ENCODE measurements at regions not wholly inside any gene's neighbourhood (a gene's known extent, or its start where the extent isn't known, plus 50 kb on each side); places are given as distances from the start of the nearest gene placed in this dataset.

GRCh38 chr11:70811483-70811882 lies 413.2 kb downstream of the CTTN start:
- no peaks in the 10 kb centered on the region for H3K36me3 ChIP-seq (ENCODE audit: insufficient read depth, low read length, poor library complexity, severe bottlenecking)
- ChIA-PET CTCF (no interaction called here), POLR2A (ENCODE audit: low non-redundant PET) (no interaction called here)
- intact Hi-C loops (cut with micrococcal nuclease; ENCODE audit: unreplicated experiment): no loop called here
- no peak for TF ChIP-seq CTCF (conservative IDR thresholded peaks at IDR 0.05; ENCODE audit: low read depth, low read length)
- no peak for TF ChIP-seq EZH2 (IDR thresholded peaks at IDR 0.05; ENCODE audit: borderline replicate concordance, low read depth, low read length, poor library complexity, severe bottlenecking)
- no peak overlapping the region for H3K27ac ChIP-seq (ENCODE audit: low read depth, low read length, poor library complexity, severe bottlenecking)
- no peaks in the 10 kb centered on the region for H3K4me1 ChIP-seq (ENCODE audit: insufficient read depth, low read length, poor library complexity, severe bottlenecking)
- DNase-seq (ENCODE audit: low spot score): no peak
- H3K27me3 ChIP-seq (replicated peaks; ENCODE audit: insufficient read depth, low read depth, low read length, poor library complexity): no peaks in the 10 kb centered on the region
- BruUV-seq (replicated peaks): no TSS peak
- no peaks in the 10 kb centered on the region for H3K9me3 ChIP-seq (ENCODE audit: low read depth, low read length, poor library complexity, severe bottlenecking)
- no peak overlapping the region for H3K4me3 ChIP-seq (ENCODE audit: low read depth, low read length, poor library complexity, severe bottlenecking)

GRCh38 chr11:70811915-70812314 lies 413.6 kb downstream of the CTTN start:
- no TSS peak for BruUV-seq (replicated peaks)
- POLR2A ChIA-PET (ENCODE audit: low non-redundant PET): no interaction called here
- CTCF ChIA-PET: no interaction called here

GRCh38 chr11:70812472-70812871 lies 414.1 kb downstream of the CTTN start:
- no peak for DNase-seq (ENCODE audit: low spot score)
- no peak overlapping the region for H3K4me3 ChIP-seq (ENCODE audit: low read depth, low read length, poor library complexity, severe bottlenecking)
- no peak for TF ChIP-seq CTCF (conservative IDR thresholded peaks at IDR 0.05; ENCODE audit: low read depth, low read length)
- no peak for TF ChIP-seq EZH2 (IDR thresholded peaks at IDR 0.05; ENCODE audit: borderline replicate concordance, low read depth, low read length, poor library complexity, severe bottlenecking)
- H3K9me3 ChIP-seq (ENCODE audit: low read depth, low read length, poor library complexity, severe bottlenecking): no peaks in the 10 kb centered on the region
- H3K27me3 ChIP-seq (replicated peaks; ENCODE audit: insufficient read depth, low read depth, low read length, poor library complexity): no peaks in the 10 kb centered on the region
- CTCF ChIA-PET: no interaction called here
- intact Hi-C loops (cut with micrococcal nuclease; ENCODE audit: unreplicated experiment): no loop called here
- H3K27ac ChIP-seq (ENCODE audit: low read depth, low read length, poor library complexity, severe bottlenecking): no peak overlapping the region
- POLR2A ChIA-PET (ENCODE audit: low non-redundant PET): no interaction called here
- no peaks in the 10 kb centered on the region for H3K4me1 ChIP-seq (ENCODE audit: insufficient read depth, low read length, poor library complexity, severe bottlenecking)
- no TSS peak for BruUV-seq (replicated peaks)
- H3K36me3 ChIP-seq (ENCODE audit: insufficient read depth, low read length, poor library complexity, severe bottlenecking): no peaks in the 10 kb centered on the region

More at GRCh38 chr11:70811915-70812314, 413.6 kb downstream of the CTTN start:
- no peak for DNase-seq (ENCODE audit: low spot score)
- no peaks in the 10 kb centered on the region for H3K27me3 ChIP-seq (replicated peaks; ENCODE audit: insufficient read depth, low read depth, low read length, poor library complexity)
- no peak overlapping the region for H3K27ac ChIP-seq (ENCODE audit: low read depth, low read length, poor library complexity, severe bottlenecking)
- TF ChIP-seq EZH2 (IDR thresholded peaks at IDR 0.05; ENCODE audit: borderline replicate concordance, low read depth, low read length, poor library complexity, severe bottlenecking) (no peak), CTCF (conservative IDR thresholded peaks at IDR 0.05; ENCODE audit: low read depth, low read length) (no peak)
- intact Hi-C loops (cut with micrococcal nuclease; ENCODE audit: unreplicated experiment): no loop called here
- no peaks in the 10 kb centered on the region for H3K9me3 ChIP-seq (ENCODE audit: low read depth, low read length, poor library complexity, severe bottlenecking)
- H3K4me1 ChIP-seq (ENCODE audit: insufficient read depth, low read length, poor library complexity, severe bottlenecking): no peaks in the 10 kb centered on the region
- H3K36me3 ChIP-seq (ENCODE audit: insufficient read depth, low read length, poor library complexity, severe bottlenecking): no peaks in the 10 kb centered on the region
- H3K4me3 ChIP-seq (ENCODE audit: low read depth, low read length, poor library complexity, severe bottlenecking): no peak overlapping the region

All from A673 (cell line).